ENCODE measurements at regions not wholly inside any gene's neighbourhood (a gene's known extent, or its start where the extent isn't known, plus 50 kb on each side); places are given as distances from the start of the nearest gene placed in this dataset.

- Histone ChIP-seq H3K27me3 (ENCODE audit: control insufficient read depth in 2 of 2, insufficient read depth in 2 of 2, low read length in 2 of 2) (peaks cover 0 to 4% of the 10 kb centered on the region in 2 experiments; a peak in 2 of 5 replicates), H3K9me3 (replicated peaks; ENCODE audit: control insufficient read depth, insufficient read depth, low read depth, low read length) (no peaks in the 10 kb centered on the region), H2AFZ (ENCODE audit: low read depth, low read length) (no peak overlapping the region), H3K4me2 (ENCODE audit: insufficient read depth, low read length) (no peak overlapping the region), H3K9ac (ENCODE audit: insufficient read depth in 1 of 2, low read depth in 2 of 2, low read length in 2 of 2) (no peak overlapping the region), H3K4me3 (no peak overlapping the region), H3K9me1 (ENCODE audit: control insufficient read depth, insufficient read depth, low read length) (no peaks in the 10 kb centered on the region), H3K4me1 (replicated peaks in 1 of 2; ENCODE audit: control insufficient read depth in 2 of 2, insufficient read depth in 2 of 2, low read length in 2 of 2) (no peaks in the 10 kb centered on the region), H4K20me1 (replicated peaks; ENCODE audit: control insufficient read depth, insufficient read depth, low read length) (no peaks in the 10 kb centered on the region), H3K27ac (ENCODE audit: extremely low read depth, low read depth, low read length) (no peak overlapping the region), H3K79me2 (ENCODE audit: control insufficient read depth, insufficient read depth, low read length) (no peaks in the 10 kb centered on the region), H3K36me3 (ENCODE audit: control insufficient read depth, insufficient read depth, low read length) (no peaks in the 10 kb centered on the region)
- WGBS (ENCODE audit: insufficient coverage, low coverage, missing lambda C conversion rate) = 0% methylated on average over 5 of the region's 6 CpGs
- in situ Hi-C loops (cut with MboI) (no loop called here), intact Hi-C loops (cut with micrococcal nuclease) (no loop called here)
- ChIA-PET CTCF (ENCODE audit: low intra/inter-chr PET ratio) (no interaction called here), POLR2A (interaction anchor here (0.6 to 0.9 kb wide), 2 partner anchors 11 to 62 kb away, joined by 3 read pairs; no protein-coding TSS in a partner anchor)
- no TSS peak for BruUV-seq (replicated peaks)
- TF ChIP-seq MTA1 (IDR thresholded peaks at IDR 0.05; ENCODE audit: borderline replicate concordance) = no peak
- no peak for TF ChIP-seq NCOR1 (IDR thresholded peaks at IDR 0.05)
- no peak for TF ChIP-seq RCOR1 (IDR thresholded peaks at IDR 0.05; ENCODE audit: borderline replicate concordance in 1 of 2, low read depth in 2 of 2, low read length in 2 of 2)
- no peak for TF ChIP-seq ARID3A (IDR thresholded peaks at IDR 0.05; ENCODE audit: borderline replicate concordance, low read depth, low read length)
- no peak for TF ChIP-seq MLLT1 (IDR thresholded peaks at IDR 0.05)
- no peak for TF ChIP-seq ZNF140 (CRISPR knock-in tag; IDR thresholded peaks at IDR 0.05)
- TF ChIP-seq ATF4 (CRISPR knock-in tag; IDR thresholded peaks at IDR 0.05) = no peak
- no peak for TF ChIP-seq DMBX1 (CRISPR knock-in tag; IDR thresholded peaks at IDR 0.05; ENCODE audit: borderline replicate concordance)
- no peak for TF ChIP-seq DDX20 (tag; IDR thresholded peaks at IDR 0.05; ENCODE audit: low read depth)
- no peak for TF ChIP-seq ZNF232 (CRISPR knock-in tag; IDR thresholded peaks at IDR 0.05)
- no peak for TF ChIP-seq ZNF395 (CRISPR knock-in tag; IDR thresholded peaks at IDR 0.05)
- no peak for TF ChIP-seq POLR3G (IDR thresholded peaks at IDR 0.05; ENCODE audit: extremely low read depth, insufficient read length, insufficient replicate concordance)
- no peak for TF ChIP-seq SRSF3 (IDR thresholded peaks at IDR 0.05; ENCODE audit: insufficient read depth, low read length)
- TF ChIP-seq ZNF224 (CRISPR knock-in tag; IDR thresholded peaks at IDR 0.05) = no peak
- no peak for TF ChIP-seq ZNF277 (CRISPR knock-in tag; IDR thresholded peaks at IDR 0.05; ENCODE audit: borderline replicate concordance)
- no peak for ATAC-seq
- FAIRE-seq = no peak
- no peak for DNase-seq (ENCODE audit: extremely low read depth in 1 of 4, low spot score in 3 of 4)
Observed at GRCh38 chr13:22030321-22030720, 359.4 kb downstream of the FGF9 start.
